Mucosa of rectum (tissue), 2 donors: ENCODE measurements at regions not wholly inside any gene's neighbourhood (a gene's known extent, or its start where the extent isn't known, plus 50 kb on each side); places are given as distances from the start of the nearest gene placed in this dataset.

Experiments
- H3K27ac ChIP-seq, 2 donors: one replicate each; pipeline ENCODE4 v1.7.0; 2013; ENCODE audit warnings: inconsistent platforms in 2 of 2, low read depth in 2 of 2, low read length in 2 of 2
- H3K27me3 ChIP-seq, 2 donors: one replicate each; pipeline ENCODE4 v1.7.0; 2013; ENCODE audit warnings: low read length in 2 of 2; ENCODE audit not compliant: control insufficient read depth in 2 of 2, insufficient read depth in 2 of 2
- H3K36me3 ChIP-seq, 2 donors: one replicate each; pipeline ENCODE4 v1.7.0; 2013; ENCODE audit warnings: low read length in 2 of 2; ENCODE audit not compliant: control insufficient read depth in 2 of 2, insufficient read depth in 2 of 2
- H3K4me1 ChIP-seq, 2 donors: one replicate each; pipeline ENCODE4 v1.7.0; 2013; ENCODE audit warnings: low read length in 2 of 2, mild to moderate bottlenecking in 1 of 2; ENCODE audit not compliant: control insufficient read depth in 2 of 2, insufficient read depth in 2 of 2
- H3K4me3 ChIP-seq, 2 donors: one replicate each; pipeline ENCODE4 v1.7.0; 2013; ENCODE audit warnings: low read length in 2 of 2
- H3K9ac ChIP-seq, 2 donors: one replicate each; pipeline ENCODE4 v1.7.0; 2013; ENCODE audit warnings: low read length in 2 of 2, low read depth in 1 of 2, mild to moderate bottlenecking in 1 of 2
- H3K9me3 ChIP-seq, 2 donors: one replicate each; pipeline ENCODE4 v1.7.0; 2013; ENCODE audit warnings: low read length in 2 of 2; ENCODE audit not compliant: control insufficient read depth in 2 of 2
- donor health status: healthy.
- donor health status: Normal muscosa, but diverticular disease.

DNA sequence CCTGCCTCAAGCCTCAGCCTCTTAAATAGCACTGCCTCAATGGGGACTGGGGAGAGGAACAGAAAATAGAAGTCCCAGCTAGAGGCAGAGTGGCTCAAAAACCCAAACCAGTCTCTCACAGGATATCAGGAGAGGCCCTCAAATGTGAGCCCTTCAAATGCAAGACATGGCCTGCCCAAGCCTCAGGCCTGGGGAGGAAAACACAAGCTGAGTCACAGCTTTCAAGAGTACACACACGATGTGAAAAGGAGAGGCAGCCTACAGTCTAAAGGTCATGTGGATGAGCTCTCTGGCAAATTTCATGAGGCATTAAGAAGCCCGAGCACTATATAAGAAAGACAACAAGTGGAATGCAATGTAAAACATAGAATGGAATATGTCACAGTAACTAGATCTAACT lies 316.6 kb upstream of the MEX3C start:
- no peaks in the 10 kb centered on the region for H3K36me3 ChIP-seq
- no peaks in the 10 kb centered on the region for H3K4me1 ChIP-seq
- H3K9ac ChIP-seq: no peak overlapping the region
- H3K27ac ChIP-seq: no peak overlapping the region
- no peaks in the 10 kb centered on the region for H3K9me3 ChIP-seq
- no peak overlapping the region for H3K4me3 ChIP-seq
- no peaks in the 10 kb centered on the region for H3K27me3 ChIP-seq

DNA sequence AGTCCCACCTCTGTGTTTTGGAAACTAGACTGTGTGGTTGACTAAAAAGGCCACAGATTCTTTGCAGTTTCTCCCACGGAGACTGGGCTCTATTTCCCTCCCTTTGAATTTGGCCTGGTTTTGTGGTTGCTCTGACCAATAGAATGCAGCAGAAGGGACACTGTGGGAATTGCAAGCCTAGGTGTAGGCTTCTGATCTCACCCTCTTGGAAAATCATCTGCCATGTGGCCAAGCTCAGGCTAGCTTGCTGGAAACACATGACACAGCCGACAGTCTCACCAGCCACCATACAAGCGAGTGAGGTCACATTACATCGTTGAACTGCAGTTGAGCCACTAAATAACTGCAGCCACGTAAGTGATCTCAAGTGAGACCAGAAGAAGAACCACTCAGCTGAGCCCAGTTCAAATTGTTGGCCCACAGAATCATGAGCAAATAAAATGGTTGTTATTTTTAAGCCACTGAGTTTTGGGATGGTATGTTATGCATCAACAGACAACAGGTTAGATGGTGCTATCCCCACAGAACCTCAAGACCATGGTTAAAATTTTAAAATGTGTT lies 319.1 kb upstream of the MEX3C start:
- H3K4me1 ChIP-seq: no peaks in the 10 kb centered on the region
- no peak overlapping the region for H3K4me3 ChIP-seq

GRCh38 chr18:51519571-51519970 lies 322.1 kb upstream of the MEX3C start:
- H3K9ac ChIP-seq: no peak overlapping the region
- no peaks in the 10 kb centered on the region for H3K36me3 ChIP-seq
- H3K27me3 ChIP-seq: no peaks in the 10 kb centered on the region
- H3K4me3 ChIP-seq: no peak overlapping the region
- H3K27ac ChIP-seq: no peak overlapping the region
- H3K4me1 ChIP-seq: no peaks in the 10 kb centered on the region
- no peaks in the 10 kb centered on the region for H3K9me3 ChIP-seq

More for the DNA sequence above, 319.1 kb upstream of the MEX3C start:
- Histone ChIP-seq H3K27me3 (no peaks in the 10 kb centered on the region), H3K27ac (no peak overlapping the region), H3K9ac (no peak overlapping the region), H3K36me3 (no peaks in the 10 kb centered on the region), H3K9me3 (no peaks in the 10 kb centered on the region)

- H3K4me1 ChIP-seq: no peaks in the 10 kb centered on the region
- no peak overlapping the region for H3K9ac ChIP-seq
- H3K27ac ChIP-seq: no peak overlapping the region
- H3K4me3 ChIP-seq: no peak overlapping the region
- H3K27me3 ChIP-seq: no peaks in the 10 kb centered on the region
- no peaks in the 10 kb centered on the region for H3K9me3 ChIP-seq
- H3K36me3 ChIP-seq: no peaks in the 10 kb centered on the region
Observed at GRCh38 chr18:51520676-51521180, 323.2 kb upstream of the MEX3C start.

DNA sequence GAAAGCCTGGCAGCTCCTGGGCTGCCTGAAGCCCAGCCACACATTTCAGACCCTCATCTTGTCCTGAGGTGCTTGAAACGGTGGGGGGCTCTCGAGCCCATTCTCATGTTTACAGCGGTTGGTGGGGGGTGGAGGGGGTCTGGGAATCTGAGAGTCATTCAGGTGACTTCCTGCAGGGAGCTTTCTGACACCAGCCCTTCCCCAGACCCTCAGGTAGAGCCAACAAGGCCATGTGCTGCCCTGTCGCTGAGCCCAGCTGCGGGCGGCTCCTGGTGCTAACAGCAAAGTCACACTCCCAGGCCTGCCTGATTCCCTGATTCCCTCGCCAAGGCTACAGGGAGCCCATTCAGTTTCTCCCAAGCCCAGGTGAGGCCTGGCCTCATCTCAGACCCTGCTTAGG lies 324.9 kb upstream of the MEX3C start:
- no peak overlapping the region for H3K4me3 ChIP-seq
- no peak overlapping the region for H3K9ac ChIP-seq
- no peaks in the 10 kb centered on the region for H3K9me3 ChIP-seq
- H3K27ac ChIP-seq: no peak overlapping the region
- no peaks in the 10 kb centered on the region for H3K4me1 ChIP-seq
- no peaks in the 10 kb centered on the region for H3K36me3 ChIP-seq
- no peaks in the 10 kb centered on the region for H3K27me3 ChIP-seq

DNA sequence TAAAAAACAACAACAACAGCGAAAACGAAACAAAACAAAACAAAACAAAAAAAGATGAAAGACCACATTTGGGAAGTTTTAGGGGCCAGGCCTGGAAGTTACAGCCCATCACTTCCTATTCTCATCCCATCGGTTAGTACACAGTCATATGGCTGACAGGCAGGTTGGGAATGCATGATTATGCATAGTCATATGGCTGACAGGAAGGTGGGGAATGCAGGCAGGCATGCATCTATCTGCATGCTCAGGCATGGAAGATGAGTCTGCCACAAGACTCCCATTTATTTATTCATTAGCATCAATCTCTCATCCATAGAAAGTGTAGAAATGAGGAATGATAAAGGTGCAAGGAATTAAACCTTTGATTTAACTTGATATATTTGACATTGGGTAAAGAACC lies 325.3 kb upstream of the MEX3C start:
- Histone ChIP-seq H3K9me3 (no peaks in the 10 kb centered on the region), H3K36me3 (no peaks in the 10 kb centered on the region), H3K4me1 (no peaks in the 10 kb centered on the region), H3K27me3 (no peaks in the 10 kb centered on the region), H3K9ac (no peak overlapping the region), H3K27ac (no peak overlapping the region), H3K4me3 (no peak overlapping the region)

DNA sequence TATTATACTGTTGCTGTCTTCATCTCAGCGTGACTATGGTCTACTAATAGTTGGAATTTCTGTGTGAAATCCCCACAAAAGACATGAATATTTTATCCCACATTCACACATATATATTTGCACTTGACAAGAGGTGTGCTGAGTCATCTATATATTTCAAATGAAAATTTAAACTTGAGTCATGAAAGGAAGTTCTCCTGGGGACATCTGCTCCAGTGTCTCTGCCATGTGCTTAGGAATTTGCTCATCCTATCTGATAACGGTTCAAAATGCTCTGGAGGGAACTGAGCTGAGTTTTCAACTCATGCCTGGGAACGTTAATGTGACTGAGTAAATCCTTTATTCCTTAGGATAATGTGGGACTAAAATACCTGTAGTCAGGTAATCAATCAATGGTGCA lies 326.2 kb upstream of the MEX3C start:
- Histone ChIP-seq H3K27ac (no peak overlapping the region), H3K9me3 (no peaks in the 10 kb centered on the region), H3K36me3 (no peaks in the 10 kb centered on the region), H3K4me1 (no peaks in the 10 kb centered on the region), H3K4me3 (no peak overlapping the region), H3K9ac (no peak overlapping the region), H3K27me3 (no peaks in the 10 kb centered on the region)

DNA sequence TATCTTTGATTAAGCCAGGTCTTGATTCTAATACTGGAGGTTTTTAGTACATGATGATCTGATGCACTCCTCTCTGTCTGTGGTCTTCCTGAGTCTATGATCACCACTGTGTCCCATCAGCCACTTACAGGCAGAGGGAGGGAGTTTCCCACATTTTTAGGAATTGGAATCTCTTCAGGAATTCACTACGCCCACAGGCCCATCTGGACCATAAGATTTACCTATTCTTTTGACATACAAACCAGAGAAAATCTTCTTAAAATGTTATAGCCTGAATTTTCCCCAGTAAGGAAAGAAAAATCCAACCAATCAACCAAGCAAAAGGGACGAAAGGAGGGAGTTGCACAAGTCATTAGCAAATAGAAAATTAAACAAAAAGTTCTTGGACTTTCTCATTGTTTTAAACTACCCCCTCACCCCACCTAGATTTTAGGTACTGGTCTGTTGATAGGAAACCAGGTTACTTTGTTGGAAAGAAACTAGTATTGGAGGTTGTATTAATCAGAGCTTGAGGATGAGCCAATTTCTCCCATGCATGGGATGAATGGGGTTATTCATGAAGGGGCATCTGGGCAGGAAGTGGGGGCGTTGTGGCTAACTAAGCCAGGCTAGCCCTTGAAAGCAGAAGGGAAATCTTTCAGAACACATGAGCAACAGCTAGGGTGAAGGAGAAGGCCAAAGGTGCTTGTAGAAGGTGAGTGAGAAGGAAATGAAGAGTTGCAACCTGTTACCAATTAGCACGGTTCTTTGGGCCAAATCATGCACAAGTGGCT lies 328.2 kb upstream of the MEX3C start:
- no peaks in the 10 kb centered on the region for H3K27me3 ChIP-seq
- H3K36me3 ChIP-seq: no peaks in the 10 kb centered on the region
- H3K4me3 ChIP-seq: no peak overlapping the region
- no peak overlapping the region for H3K27ac ChIP-seq
- H3K9ac ChIP-seq: no peak overlapping the region
- no peaks in the 10 kb centered on the region for H3K9me3 ChIP-seq
- H3K4me1 ChIP-seq: no peaks in the 10 kb centered on the region

DNA sequence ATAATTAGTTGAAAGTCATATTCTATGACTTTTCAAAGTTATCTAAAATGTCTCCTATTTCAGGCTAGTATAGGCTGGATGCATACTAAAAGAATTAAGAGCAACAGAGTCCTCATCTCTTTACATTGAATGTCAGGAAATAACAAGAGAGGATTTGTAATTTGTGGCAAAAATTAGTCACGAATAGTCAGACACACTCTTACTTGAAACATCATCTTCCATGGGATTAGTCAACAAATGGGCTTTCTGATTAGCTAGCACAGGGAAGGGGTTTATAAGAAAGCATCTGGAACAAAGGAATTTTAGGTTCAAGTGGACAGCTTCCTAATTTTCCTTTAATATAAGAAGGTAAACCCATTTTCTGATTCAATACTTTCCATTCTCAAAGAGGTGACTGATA lies 330.3 kb upstream of the MEX3C start:
- Histone ChIP-seq H3K9me3 (no peaks in the 10 kb centered on the region), H3K36me3 (no peaks in the 10 kb centered on the region), H3K27ac (no peak overlapping the region)

GRCh38 chr18:51531501-51531900 lies 334.0 kb upstream of the MEX3C start:
- Histone ChIP-seq H3K9me3 (no peaks in the 10 kb centered on the region), H3K36me3 (no peaks in the 10 kb centered on the region), H3K4me3 (no peak overlapping the region), H3K27me3 (no peaks in the 10 kb centered on the region), H3K4me1 (no peaks in the 10 kb centered on the region), H3K27ac (no peak overlapping the region), H3K9ac (no peak overlapping the region)

More for the DNA sequence above, 330.3 kb upstream of the MEX3C start:
- Histone ChIP-seq H3K4me3 (no peak overlapping the region), H3K4me1 (no peaks in the 10 kb centered on the region), H3K27me3 (no peaks in the 10 kb centered on the region), H3K9ac (no peak overlapping the region)
